Erythroblast (primary cell): ENCODE measurements at regions not wholly inside any gene's neighbourhood (a gene's known extent, or its start where the extent isn't known, plus 50 kb on each side); places are given as distances from the start of the nearest gene placed in this dataset.
A peak's percentile ranks its signal among the peaks of the same experiment; 100 is the strongest.

ENCODE experiments used
- DNase-seq, 2 experiments: peaks; one replicate each; lab custom pipeline; 2025; lab: John Stamatoyannopoulos, UW
- GATA1 ChIP-seq: IDR thresholded peaks from 2 replicates; pipeline ENCODE4 v1.6.1; 2011; ENCODE audit warnings: low read depth, mild to moderate bottlenecking, control low read depth, low read length, moderate library complexity
- POLR2A ChIP-seq: IDR thresholded peaks from 2 replicates; pipeline ENCODE4 v1.6.1; 2011; ENCODE audit warnings: mild to moderate bottlenecking, low read length

DNA sequence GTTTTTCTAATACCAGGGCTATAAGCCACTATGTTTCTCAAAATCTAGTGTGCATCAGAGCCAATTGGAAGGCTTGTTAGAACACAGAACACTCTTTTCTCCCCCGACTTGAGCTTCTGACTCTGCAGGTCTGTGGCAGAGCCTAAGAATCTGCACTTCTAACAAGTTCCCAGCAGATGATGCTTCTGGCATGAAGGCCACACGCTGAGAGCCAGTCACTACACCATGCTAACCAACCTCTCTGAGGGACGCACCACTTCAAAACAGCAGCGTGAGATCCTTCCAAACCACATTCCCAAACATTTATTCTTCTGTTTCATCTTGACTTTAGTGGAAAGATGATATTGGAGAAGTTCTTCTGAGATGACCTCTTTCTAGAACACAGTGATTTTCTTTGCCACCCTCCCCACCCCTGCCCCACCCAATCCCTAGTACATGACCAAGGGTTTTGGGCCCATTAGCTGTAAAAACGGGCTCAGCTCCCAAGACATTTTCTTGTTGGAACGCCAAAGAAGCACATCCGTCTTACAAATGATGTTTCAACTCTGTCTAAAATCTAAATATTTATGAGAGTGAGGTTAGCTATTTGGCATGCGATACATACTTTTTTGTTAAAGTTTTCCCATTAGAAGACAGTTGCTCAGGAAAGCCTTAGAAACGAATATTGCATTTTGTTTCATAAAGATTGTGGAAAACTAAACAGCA lies 391.9 kb downstream of the TMEM182 start:
- DNase-seq = no peak
- TF ChIP-seq GATA1 (no peak), POLR2A (no peak)

DNA sequence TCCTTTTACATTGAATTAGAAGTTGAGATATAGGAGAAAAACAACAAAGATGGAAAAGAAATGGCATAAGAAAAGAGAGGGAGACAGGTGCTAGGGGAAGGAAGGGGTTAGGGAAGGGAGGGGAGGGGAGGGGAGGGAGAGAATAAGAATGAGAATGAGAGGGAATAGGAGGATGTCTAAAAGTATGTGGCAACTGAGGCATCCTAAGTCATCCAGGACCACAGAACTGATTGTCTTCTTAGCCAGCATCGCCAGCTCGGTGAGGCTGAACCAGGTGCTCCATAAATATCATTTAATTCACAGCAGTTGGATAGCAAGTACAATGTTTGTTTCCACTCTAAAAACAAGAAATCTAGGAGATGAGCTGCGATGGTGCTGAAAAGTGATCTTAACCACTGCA lies 393.5 kb downstream of the TMEM182 start:
- TF ChIP-seq GATA1 = no peak
- no peak for TF ChIP-seq POLR2A
- no peak for DNase-seq

- TF ChIP-seq POLR2A (no peak), GATA1 (no peak)
Measured at GRCh38 chr2:103159018-103159417, 397.2 kb downstream of the TMEM182 start.

DNA sequence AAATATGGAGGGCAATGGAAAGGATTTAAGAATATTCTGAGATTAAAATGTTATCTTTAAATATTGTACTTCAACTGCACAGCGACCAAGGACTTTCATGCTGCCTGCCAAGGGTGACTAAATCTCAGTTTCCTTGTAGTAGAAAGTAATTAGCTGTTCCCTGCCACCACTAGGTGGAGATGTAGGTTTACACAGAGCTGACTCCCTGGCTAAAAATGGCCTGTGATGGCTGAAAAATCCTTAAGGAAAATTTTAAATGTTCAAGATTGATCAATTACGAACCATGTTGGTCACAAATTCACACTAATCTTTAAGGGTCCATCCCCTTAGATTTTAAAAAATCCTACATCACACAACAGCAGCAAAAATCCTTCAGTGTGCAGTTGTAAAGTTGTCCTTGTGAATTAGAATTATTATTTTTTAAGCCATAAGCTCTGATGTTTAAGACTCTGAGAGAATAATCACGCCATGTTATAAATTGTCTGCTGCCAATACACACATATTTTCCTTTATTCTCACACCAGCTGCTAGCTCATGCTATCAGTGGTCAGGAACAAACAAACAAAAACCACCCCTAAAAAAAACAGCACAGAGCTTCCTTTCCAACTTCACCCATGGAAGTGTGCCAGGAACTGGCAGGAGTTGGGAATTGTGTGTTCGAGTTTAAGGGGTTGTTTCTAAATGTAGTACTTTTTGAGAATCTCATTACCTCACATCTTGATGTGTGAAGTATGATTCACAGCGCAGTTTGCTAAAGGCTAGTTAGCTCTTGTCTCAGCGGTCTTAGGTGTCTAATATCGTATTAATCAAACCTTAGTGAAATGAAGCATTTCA lies 399.8 kb downstream of the TMEM182 start:
- DNase-seq = peak; percentile 12 to 35
- TF ChIP-seq GATA1 = no peak
- no peak for TF ChIP-seq POLR2A

More at GRCh38 chr2:103159018-103159417, 397.2 kb downstream of the TMEM182 start:
- DNase-seq = no peak

DNA sequence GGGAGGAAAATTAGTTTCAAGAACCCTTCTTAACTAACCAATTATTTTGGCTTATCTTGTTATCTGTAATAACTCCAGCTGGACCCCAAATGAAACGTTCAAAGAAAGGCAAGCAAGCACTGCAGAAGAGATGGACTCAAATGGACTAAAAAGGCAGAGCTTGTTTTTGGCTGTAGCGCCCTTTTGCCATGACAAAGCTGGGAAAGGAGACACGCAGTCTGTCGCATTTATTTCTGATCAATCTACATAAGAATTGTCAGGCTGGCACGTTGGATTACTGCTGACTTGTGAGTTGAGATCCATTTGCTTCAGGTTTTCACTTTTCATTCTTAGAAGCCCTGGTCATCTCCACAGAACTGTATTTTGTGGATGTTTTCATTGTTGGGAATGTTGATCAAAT lies 402.9 kb downstream of the TMEM182 start:
- no peak for DNase-seq
- TF ChIP-seq POLR2A (no peak), GATA1 (no peak)

DNA sequence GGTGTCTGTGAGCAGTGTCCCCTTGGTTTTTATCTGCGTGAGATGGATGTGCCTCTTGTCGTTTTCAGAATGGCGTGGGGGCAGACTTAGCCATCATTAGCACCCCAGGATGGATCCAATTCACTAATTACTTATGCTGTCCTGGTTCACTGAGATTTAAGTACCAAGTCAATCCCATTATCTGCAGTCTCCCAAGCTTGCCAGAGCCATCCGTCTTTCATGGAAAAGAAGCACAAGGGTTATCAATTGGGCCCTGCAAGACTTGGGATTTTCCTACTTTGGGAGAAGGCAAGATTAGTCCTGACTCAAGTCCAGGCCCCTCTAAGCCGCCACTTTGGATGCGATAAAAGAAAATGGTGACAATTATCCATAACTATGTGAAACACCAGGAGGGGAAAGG lies 404.0 kb downstream of the TMEM182 start:
- no peak for DNase-seq
- TF ChIP-seq POLR2A (no peak), GATA1 (no peak)

- TF ChIP-seq POLR2A = no peak
- TF ChIP-seq GATA1 = no peak
Measured at GRCh38 chr2:103166456-103167324, 404.9 kb downstream of the TMEM182 start.

DNA sequence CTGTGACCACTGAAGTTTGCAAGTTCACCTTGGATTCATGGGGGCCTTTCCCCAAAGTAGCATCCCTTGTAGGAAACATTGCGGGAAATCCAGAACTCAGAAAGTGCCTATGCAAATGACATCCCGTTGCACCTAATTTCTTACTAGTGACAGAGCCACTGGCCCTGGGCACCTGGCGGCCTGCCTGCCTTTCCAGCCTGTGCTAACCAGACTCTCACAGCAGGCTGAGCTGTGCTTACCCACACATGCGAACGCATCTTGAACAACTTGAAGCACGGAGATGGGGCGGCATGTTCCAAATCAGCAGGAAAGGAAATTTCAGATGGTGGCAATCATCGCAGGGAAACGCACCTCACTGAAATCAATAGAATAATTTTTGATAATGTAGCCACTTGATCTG lies 405.8 kb downstream of the TMEM182 start:
- TF ChIP-seq GATA1 (no peak), POLR2A (no peak)
- DNase-seq = no peak

More at GRCh38 chr2:103166456-103167324, 404.9 kb downstream of the TMEM182 start:
- no peak for DNase-seq

GRCh38 chr2:103169861-103170260 lies 408.0 kb downstream of the TMEM182 start:
- DNase-seq = no peak
- TF ChIP-seq GATA1 = no peak
- no peak for TF ChIP-seq POLR2A

DNA sequence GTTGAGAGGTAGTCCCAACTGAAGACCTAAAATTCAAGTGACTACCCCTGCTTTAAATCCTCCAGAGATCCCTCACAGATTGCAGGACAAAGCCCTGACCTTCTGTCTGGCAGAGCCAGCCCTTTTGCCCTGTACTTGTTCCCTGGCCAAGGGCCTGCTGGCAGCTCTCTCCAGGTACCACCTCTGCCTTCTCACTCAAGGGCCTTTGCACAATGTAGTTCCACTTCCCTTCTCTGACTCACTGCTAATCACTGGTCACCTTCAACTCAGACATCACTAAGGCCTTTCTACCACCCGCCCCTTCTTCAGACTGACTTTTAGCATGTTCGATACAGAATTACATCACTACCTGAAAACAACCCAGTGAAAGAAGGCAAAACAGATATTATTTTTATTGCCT lies 411.0 kb downstream of the TMEM182 start:
- no peak for TF ChIP-seq POLR2A
- no peak for TF ChIP-seq GATA1
- no peak for DNase-seq

DNA sequence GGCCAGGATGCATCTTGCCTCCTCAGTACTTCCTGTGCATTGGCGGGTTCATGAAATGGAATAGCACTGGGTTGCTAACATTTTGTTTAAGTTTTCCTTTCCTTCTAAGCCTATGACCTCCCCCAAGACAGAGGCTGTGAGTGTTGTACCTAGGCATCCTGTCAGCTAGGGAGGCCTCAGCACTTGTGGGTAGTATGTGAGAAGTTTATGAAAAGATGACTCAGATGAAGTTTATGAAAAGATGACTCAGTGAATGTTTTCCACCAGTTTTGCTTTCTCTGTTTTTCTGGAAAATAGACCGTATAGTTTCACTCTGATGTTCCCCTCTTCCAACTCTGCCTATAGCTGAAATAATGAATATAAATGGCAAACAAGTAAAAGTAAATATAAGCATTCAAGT lies 412.9 kb downstream of the TMEM182 start:
- no peak for DNase-seq
- TF ChIP-seq POLR2A (no peak), GATA1 (no peak)

DNA sequence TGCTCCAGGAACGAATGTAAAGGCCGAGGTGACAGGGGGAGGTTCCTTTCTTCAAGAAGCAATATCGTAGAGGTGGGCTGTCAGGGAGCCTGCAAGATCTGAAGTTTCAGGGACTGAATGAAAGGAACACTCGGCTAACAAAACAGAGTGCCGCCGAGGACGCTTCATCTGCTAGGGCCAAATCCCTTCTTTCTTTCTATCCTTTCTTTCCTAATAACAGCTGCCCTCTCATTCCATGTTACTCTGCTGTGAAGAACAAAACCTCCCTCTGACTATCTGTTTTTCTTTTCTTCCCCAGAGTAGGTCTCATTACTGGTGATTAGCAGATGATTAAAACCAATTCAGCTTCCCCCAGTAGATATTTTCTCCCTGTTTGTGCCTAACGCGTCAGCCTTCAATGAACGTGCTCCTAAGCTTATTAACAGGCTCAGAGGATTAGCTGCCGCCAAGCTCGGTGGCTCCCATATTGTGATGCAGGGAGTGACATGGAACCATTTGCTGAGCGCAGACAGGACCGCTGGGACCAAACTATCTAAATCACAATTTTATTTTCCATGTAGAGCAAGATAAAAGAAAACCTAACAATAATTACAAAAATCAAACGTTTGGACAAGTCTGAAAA lies 414.6 kb downstream of the TMEM182 start:
- TF ChIP-seq POLR2A (no peak), GATA1 (no peak)
- DNase-seq = no peak

- no peak for TF ChIP-seq GATA1
- TF ChIP-seq POLR2A = no peak
- DNase-seq = no peak
Measured at GRCh38 chr2:103179798-103180197, 418.0 kb downstream of the TMEM182 start.

- TF ChIP-seq GATA1 = no peak
- no peak for TF ChIP-seq POLR2A
- DNase-seq = no peak
Measured at GRCh38 chr2:103183061-103183460, 421.2 kb downstream of the TMEM182 start.
